ENCODE measurements at regions not wholly inside any gene's neighbourhood (a gene's known extent, or its start where the extent isn't known, plus 50 kb on each side); places are given as distances from the start of the nearest gene placed in this dataset.

GRCh38 chr13:112194579-112194978, 127.6 kb downstream of the SOX1 start:
- H3K9me3 ChIP-seq: no peaks in the 10 kb centered on the region
- no peak overlapping the region for H3K27ac ChIP-seq
- no peak for TF ChIP-seq CTCF (IDR thresholded peaks at IDR 0.05)
- H3K4me3 ChIP-seq: no peak overlapping the region
- intact Hi-C loops (cut with DNase I): no loop called here
- no peaks in the 10 kb centered on the region for H3K27me3 ChIP-seq
- no peaks in the 10 kb centered on the region for H3K4me1 ChIP-seq
- no peaks in the 10 kb centered on the region for H3K36me3 ChIP-seq
- DNase-seq (ENCODE audit: low spot score in 2 of 2): no peak

GRCh38 chr13:112198396-112199010, 131.6 kb downstream of the SOX1 start:
- no peak for DNase-seq (ENCODE audit: low spot score in 2 of 2)

GRCh38 chr13:112200200-112200599, 133.3 kb downstream of the SOX1 start:
- H3K9me3 ChIP-seq: no peaks in the 10 kb centered on the region
- DNase-seq (ENCODE audit: low spot score in 2 of 2): no peak
- no peaks in the 10 kb centered on the region for H3K27me3 ChIP-seq
- intact Hi-C loops (cut with DNase I): no loop called here
- TF ChIP-seq CTCF (IDR thresholded peaks at IDR 0.05): no peak
- H3K27ac ChIP-seq: no peak overlapping the region
- H3K4me1 ChIP-seq: no peaks in the 10 kb centered on the region
- no peak overlapping the region for H3K4me3 ChIP-seq
- H3K36me3 ChIP-seq: no peaks in the 10 kb centered on the region

More at GRCh38 chr13:112198396-112199010, 131.6 kb downstream of the SOX1 start:
- H3K27ac ChIP-seq: no peak overlapping the region
- H3K9me3 ChIP-seq: no peaks in the 10 kb centered on the region
- no peaks in the 10 kb centered on the region for H3K27me3 ChIP-seq
- no peak overlapping the region for H3K4me3 ChIP-seq
- H3K4me1 ChIP-seq: no peaks in the 10 kb centered on the region
- H3K36me3 ChIP-seq: no peaks in the 10 kb centered on the region
- intact Hi-C loops (cut with DNase I): no loop called here
- TF ChIP-seq CTCF (IDR thresholded peaks at IDR 0.05): no peak

- H3K4me3 ChIP-seq: no peak overlapping the region
- H3K27me3 ChIP-seq: no peaks in the 10 kb centered on the region
- TF ChIP-seq CTCF (IDR thresholded peaks at IDR 0.05): no peak
- no peaks in the 10 kb centered on the region for H3K36me3 ChIP-seq
- no peak overlapping the region for H3K27ac ChIP-seq
- H3K9me3 ChIP-seq: no peaks in the 10 kb centered on the region
- no peak for DNase-seq (ENCODE audit: low spot score in 2 of 2)
- intact Hi-C loops (cut with DNase I): no loop called here
- no peaks in the 10 kb centered on the region for H3K4me1 ChIP-seq
Observed at GRCh38 chr13:112202266-112202665, 135.3 kb downstream of the SOX1 start.

GRCh38 chr13:112202966-112203365, 136.0 kb downstream of the SOX1 start:
- intact Hi-C loops (cut with DNase I): no loop called here
- no peaks in the 10 kb centered on the region for H3K9me3 ChIP-seq
- no peaks in the 10 kb centered on the region for H3K36me3 ChIP-seq
- DNase-seq (ENCODE audit: low spot score in 2 of 2): no peak
- no peak overlapping the region for H3K4me3 ChIP-seq
- H3K27me3 ChIP-seq: no peaks in the 10 kb centered on the region
- no peak for TF ChIP-seq CTCF (IDR thresholded peaks at IDR 0.05)
- H3K4me1 ChIP-seq: no peaks in the 10 kb centered on the region
- no peak overlapping the region for H3K27ac ChIP-seq

GRCh38 chr13:112203614-112204013, 136.7 kb downstream of the SOX1 start:
- TF ChIP-seq CTCF (IDR thresholded peaks at IDR 0.05): no peak
- Histone ChIP-seq H3K27ac (no peak overlapping the region), H3K4me1 (no peaks in the 10 kb centered on the region), H3K4me3 (no peak overlapping the region), H3K27me3 (no peaks in the 10 kb centered on the region), H3K36me3 (no peaks in the 10 kb centered on the region), H3K9me3 (no peaks in the 10 kb centered on the region)
- intact Hi-C loops (cut with DNase I): no loop called here
- no peak for DNase-seq (ENCODE audit: low spot score in 2 of 2)
